GM12892 (cell line): ENCODE measurements at regions not wholly inside any gene's neighbourhood (a gene's known extent, or its start where the extent isn't known, plus 50 kb on each side); places are given as distances from the start of the nearest gene placed in this dataset.

Experiments used
- DNase-seq: peaks from one replicate; pipeline ENCODE4 v3.0.0; 2011; ENCODE audit not compliant: insufficient read length
- FAIRE-seq: peaks from 2 replicates; lab custom pipeline; 2011; peaks lifted over from hg19 to GRCh38; lab: Jason Lieb, UNC
- POLR2A ChIP-seq: IDR thresholded peaks from 2 replicates; pipeline ENCODE4 v1.6.1; 2011; ENCODE audit warnings: low read depth, low read length, control low read depth
- POLR2AphosphoS5 ChIP-seq: IDR thresholded peaks from 2 replicates; pipeline ENCODE4 v1.6.1; 2011; ENCODE audit warnings: low read depth, low read length, control low read depth
- TAF1 ChIP-seq: IDR thresholded peaks from 2 replicates; pipeline ENCODE4 v1.6.1; 2011; ENCODE audit warnings: low read depth, mild to moderate bottlenecking, control low read depth, low read length, borderline replicate concordance

- no peak for TF ChIP-seq POLR2A
- TF ChIP-seq POLR2AphosphoS5: no peak
- no peak for TF ChIP-seq TAF1
- FAIRE-seq (no peak), DNase-seq (no peak)
Observed at GRCh38 chr5:163387589-163388343, 49.6 kb upstream of the CCNG1 start.
